GM18520 (cell line): ENCODE measurements at regions not wholly inside any gene's neighbourhood (a gene's known extent, or its start where the extent isn't known, plus 50 kb on each side); places are given as distances from the start of the nearest gene placed in this dataset.

Experiments
- ATAC-seq: cut with Tn5 transposase; IDR thresholded peaks from one replicate; pipeline ENCODE4 v1.9.1; 2021; ENCODE audit not compliant: unreplicated experiment

GRCh38 chr11:95692526-95693260 is 96.9 kb downstream of the FAM76B start:
- ATAC-seq: no peak

- ATAC-seq: no peak
Measured at GRCh38 chr11:95690100-95690499, 99.5 kb downstream of the FAM76B start.

GRCh38 chr11:95688501-95689222 is 100.9 kb downstream of the FAM76B start:
- no peak for ATAC-seq

GRCh38 chr11:95688015-95688414 is 101.6 kb downstream of the FAM76B start:
- no peak for ATAC-seq

- ATAC-seq: no peak
Measured at GRCh38 chr11:95686265-95686664, 103.3 kb downstream of the FAM76B start.

- ATAC-seq: no peak
Measured at GRCh38 chr11:95684701-95685100, 104.9 kb downstream of the FAM76B start.

- no peak for ATAC-seq
Measured at GRCh38 chr11:95684170-95684569, 105.4 kb downstream of the FAM76B start.

- peak; percentile 52 for ATAC-seq
Measured at GRCh38 chr11:95682552-95682951, 107.0 kb downstream of the FAM76B start.

- ATAC-seq: peak; percentile 51
Measured at GRCh38 chr11:95680169-95680929, 109.2 kb downstream of the FAM76B start.

GRCh38 chr11:95678988-95679387 is 110.6 kb downstream of the FAM76B start:
- no peak for ATAC-seq

GRCh38 chr11:95676308-95676707 is 113.3 kb downstream of the FAM76B start:
- no peak for ATAC-seq

GRCh38 chr11:95675585-95675984 is 114.0 kb downstream of the FAM76B start:
- ATAC-seq: no peak

GRCh38 chr11:95674657-95675358 is 114.8 kb downstream of the FAM76B start:
- ATAC-seq: no peak

- no peak for ATAC-seq
Measured at GRCh38 chr11:95671768-95672167, 117.8 kb downstream of the FAM76B start.

- ATAC-seq: no peak
Measured at GRCh38 chr11:95668131-95668530, 121.5 kb downstream of the FAM76B start.

GRCh38 chr11:95661162-95661561 is 128.4 kb downstream of the FAM76B start:
- ATAC-seq: peak; percentile 55

GRCh38 chr11:95660038-95660437 is 129.5 kb downstream of the FAM76B start:
- no peak for ATAC-seq

- no peak for ATAC-seq
Measured at GRCh38 chr11:95659088-95659487, 130.5 kb downstream of the FAM76B start.

GRCh38 chr11:95655536-95655935 is 134.0 kb downstream of the FAM76B start:
- ATAC-seq: no peak

GRCh38 chr11:95653680-95654079 is 135.9 kb downstream of the FAM76B start:
- no peak for ATAC-seq

GRCh38 chr11:95653099-95653498 is 136.5 kb downstream of the FAM76B start:
- no peak for ATAC-seq
